ENCODE measurements at regions not wholly inside any gene's neighbourhood (a gene's known extent, or its start where the extent isn't known, plus 50 kb on each side); places are given as distances from the start of the nearest gene placed in this dataset.

DNA sequence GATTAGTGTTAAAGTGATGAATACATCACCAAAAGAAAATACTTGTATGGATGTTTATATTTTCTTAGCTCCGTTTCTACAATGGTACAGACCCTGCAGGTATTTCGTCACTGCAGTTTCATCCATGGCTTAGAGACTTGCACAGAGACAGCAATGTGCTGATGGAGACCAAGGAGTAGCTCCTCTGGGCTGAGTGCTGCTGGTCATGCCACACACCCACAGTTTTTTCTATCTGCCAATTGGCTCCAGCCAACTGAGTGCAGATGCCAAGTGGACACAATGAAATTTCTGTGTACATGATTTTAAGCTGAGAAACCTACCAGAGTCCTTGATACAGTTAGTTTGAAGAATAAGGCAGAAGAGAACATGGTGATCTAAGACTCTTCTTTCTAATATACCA is 145.9 kb upstream of the ADCY2 start:
- TF ChIP-seq, protein P1, sequence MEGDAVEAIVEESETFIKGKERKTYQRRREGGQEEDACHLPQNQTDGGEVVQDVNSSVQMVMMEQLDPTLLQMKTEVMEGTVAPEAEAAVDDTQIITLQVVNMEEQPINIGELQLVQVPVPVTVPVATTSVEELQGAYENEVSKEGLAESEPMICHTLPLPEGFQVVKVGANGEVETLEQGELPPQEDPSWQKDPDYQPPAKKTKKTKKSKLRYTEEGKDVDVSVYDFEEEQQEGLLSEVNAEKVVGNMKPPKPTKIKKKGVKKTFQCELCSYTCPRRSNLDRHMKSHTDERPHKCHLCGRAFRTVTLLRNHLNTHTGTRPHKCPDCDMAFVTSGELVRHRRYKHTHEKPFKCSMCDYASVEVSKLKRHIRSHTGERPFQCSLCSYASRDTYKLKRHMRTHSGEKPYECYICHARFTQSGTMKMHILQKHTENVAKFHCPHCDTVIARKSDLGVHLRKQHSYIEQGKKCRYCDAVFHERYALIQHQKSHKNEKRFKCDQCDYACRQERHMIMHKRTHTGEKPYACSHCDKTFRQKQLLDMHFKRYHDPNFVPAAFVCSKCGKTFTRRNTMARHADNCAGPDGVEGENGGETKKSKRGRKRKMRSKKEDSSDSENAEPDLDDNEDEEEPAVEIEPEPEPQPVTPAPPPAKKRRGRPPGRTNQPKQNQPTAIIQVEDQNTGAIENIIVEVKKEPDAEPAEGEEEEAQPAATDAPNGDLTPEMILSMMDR (IDR thresholded peaks at IDR 0.05) = no peak
- TF ChIP-seq GRHL2 (CRISPR knock-in tag; IDR thresholded peaks at IDR 0.05; ENCODE audit: insufficient replicate concordance, severe bottlenecking) (no peak), IRF2 (CRISPR knock-in tag; IDR thresholded peaks at IDR 0.05; ENCODE audit: borderline replicate concordance, low read depth) (no peak), ZNF317 (CRISPR knock-in tag; IDR thresholded peaks at IDR 0.05; ENCODE audit: borderline replicate concordance, low read depth) (no peak), SMAD3 (CRISPR knock-in tag; IDR thresholded peaks at IDR 0.05; ENCODE audit: borderline replicate concordance) (no peak), ETV6 (CRISPR knock-in tag; IDR thresholded peaks at IDR 0.05) (no peak)
- TF ChIP-seq, protein P2, sequence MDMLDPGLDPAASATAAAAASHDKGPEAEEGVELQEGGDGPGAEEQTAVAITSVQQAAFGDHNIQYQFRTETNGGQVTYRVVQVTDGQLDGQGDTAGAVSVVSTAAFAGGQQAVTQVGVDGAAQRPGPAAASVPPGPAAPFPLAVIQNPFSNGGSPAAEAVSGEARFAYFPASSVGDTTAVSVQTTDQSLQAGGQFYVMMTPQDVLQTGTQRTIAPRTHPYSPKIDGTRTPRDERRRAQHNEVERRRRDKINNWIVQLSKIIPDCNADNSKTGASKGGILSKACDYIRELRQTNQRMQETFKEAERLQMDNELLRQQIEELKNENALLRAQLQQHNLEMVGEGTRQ (CRISPR knock-in tag; IDR thresholded peaks at IDR 0.05) = no peak
